GM12891 (cell line): ENCODE measurements at regions not wholly inside any gene's neighbourhood (a gene's known extent, or its start where the extent isn't known, plus 50 kb on each side); places are given as distances from the start of the nearest gene placed in this dataset.

ENCODE experiments used
- POLR2A ChIP-seq: IDR thresholded peaks from 2 replicates; pipeline ENCODE4 v1.6.1; 2011; ENCODE audit warnings: low read depth, low read length, control low read depth
- POLR2AphosphoS5 ChIP-seq: IDR thresholded peaks from 2 replicates; pipeline ENCODE4 v1.6.1; 2011; ENCODE audit warnings: low read depth, low read length, control low read depth
- SPI1 ChIP-seq: IDR thresholded peaks from 2 replicates; pipeline ENCODE4 v1.6.1; 2011; ENCODE audit warnings: low read depth, low read length, control low read depth
- TAF1 ChIP-seq: IDR thresholded peaks from 2 replicates; pipeline ENCODE4 v1.6.1; 2011; ENCODE audit warnings: low read depth, low read length, control low read depth

DNA sequence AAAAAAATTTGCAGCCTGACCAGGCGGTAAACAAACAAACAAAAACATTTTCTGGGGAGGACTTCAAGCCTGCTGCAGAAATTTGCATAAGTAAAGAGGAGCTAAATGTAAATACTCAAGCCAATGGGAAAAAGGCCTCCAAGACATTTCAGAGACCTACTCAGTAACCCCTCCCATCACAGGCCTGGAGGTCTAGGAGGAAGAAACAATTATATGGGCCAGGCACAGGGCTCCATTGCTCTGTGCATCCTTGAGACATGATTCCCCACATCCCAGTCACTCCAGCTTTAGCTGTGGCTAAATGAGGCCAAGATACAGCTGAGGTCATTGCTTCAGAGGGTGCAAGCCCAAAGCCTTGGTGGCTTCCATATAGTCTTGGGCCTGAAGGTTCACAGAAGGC is 793.4 kb downstream of the SLITRK1 start:
- TF ChIP-seq POLR2A (no peak), POLR2AphosphoS5 (no peak), SPI1 (no peak), TAF1 (no peak)
